ENCODE measurements at regions not wholly inside any gene's neighbourhood (a gene's known extent, or its start where the extent isn't known, plus 50 kb on each side); places are given as distances from the start of the nearest gene placed in this dataset.
A peak's percentile ranks its signal among the peaks of the same experiment; 100 is the strongest.

DNA sequence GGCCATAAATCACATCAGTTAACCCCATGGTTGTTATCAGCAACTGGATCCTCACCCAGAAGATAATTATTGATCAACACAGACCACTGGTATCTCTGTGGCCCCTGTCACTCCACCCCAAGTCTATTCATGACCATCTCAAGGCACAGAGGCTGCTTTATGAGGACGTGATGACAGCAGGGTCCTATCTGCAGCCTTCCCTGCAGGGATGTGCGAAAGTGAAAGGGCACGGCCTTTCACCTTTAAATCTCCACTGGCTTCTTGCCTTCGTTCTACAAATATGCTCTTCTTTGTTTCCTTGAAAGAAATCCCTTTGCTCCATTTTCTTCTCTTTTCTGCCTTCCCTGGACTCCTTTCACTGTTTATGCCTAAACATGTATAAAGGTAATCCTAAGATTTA is 170.6 kb upstream of the EDNRA start:
- no peak for DNase-seq
- Histone ChIP-seq H3K36me3 (no peaks in the 10 kb centered on the region), H3K9me3 (no peaks in the 10 kb centered on the region), H3K27ac (no peak overlapping the region), H3K4me1 (no peaks in the 10 kb centered on the region), H3K4me3 (no peak overlapping the region), H3K27me3 (no peaks in the 10 kb centered on the region)
- TF ChIP-seq, protein P1, sequence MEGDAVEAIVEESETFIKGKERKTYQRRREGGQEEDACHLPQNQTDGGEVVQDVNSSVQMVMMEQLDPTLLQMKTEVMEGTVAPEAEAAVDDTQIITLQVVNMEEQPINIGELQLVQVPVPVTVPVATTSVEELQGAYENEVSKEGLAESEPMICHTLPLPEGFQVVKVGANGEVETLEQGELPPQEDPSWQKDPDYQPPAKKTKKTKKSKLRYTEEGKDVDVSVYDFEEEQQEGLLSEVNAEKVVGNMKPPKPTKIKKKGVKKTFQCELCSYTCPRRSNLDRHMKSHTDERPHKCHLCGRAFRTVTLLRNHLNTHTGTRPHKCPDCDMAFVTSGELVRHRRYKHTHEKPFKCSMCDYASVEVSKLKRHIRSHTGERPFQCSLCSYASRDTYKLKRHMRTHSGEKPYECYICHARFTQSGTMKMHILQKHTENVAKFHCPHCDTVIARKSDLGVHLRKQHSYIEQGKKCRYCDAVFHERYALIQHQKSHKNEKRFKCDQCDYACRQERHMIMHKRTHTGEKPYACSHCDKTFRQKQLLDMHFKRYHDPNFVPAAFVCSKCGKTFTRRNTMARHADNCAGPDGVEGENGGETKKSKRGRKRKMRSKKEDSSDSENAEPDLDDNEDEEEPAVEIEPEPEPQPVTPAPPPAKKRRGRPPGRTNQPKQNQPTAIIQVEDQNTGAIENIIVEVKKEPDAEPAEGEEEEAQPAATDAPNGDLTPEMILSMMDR (IDR thresholded peaks at IDR 0.05) = no peak
- intact Hi-C loops (cut with DNase I; ENCODE audit: low total_unique reads) = no loop called here

DNA sequence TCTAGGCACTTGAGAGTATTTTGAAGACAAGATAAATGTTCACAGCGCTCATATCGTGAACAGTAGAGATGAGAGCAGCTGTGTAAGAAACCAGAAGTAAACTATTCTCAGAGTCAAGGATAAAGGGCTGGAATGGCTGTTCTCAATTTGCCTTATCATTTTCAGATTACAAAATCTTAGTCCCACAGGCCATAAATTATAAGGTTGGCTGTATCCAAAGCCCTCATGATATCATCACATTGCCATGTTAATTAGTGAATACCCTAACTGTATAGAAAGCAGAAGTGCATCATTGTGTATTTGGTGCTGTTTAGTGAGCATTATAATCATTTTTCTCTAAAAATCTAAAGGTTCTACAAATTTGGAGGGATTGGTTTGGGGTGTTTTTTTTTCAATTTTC is 168.9 kb upstream of the EDNRA start:
- no peaks in the 10 kb centered on the region for H3K9me3 ChIP-seq
- H3K4me3 ChIP-seq = no peak overlapping the region
- TF ChIP-seq, protein P1 (IDR thresholded peaks at IDR 0.05) = no peak
- intact Hi-C loops (cut with DNase I; ENCODE audit: low total_unique reads) = no loop called here
- H3K36me3 ChIP-seq = no peaks in the 10 kb centered on the region
- no peaks in the 10 kb centered on the region for H3K4me1 ChIP-seq
- H3K27ac ChIP-seq = no peak overlapping the region
- H3K27me3 ChIP-seq = no peaks in the 10 kb centered on the region
- DNase-seq = no peak

DNA sequence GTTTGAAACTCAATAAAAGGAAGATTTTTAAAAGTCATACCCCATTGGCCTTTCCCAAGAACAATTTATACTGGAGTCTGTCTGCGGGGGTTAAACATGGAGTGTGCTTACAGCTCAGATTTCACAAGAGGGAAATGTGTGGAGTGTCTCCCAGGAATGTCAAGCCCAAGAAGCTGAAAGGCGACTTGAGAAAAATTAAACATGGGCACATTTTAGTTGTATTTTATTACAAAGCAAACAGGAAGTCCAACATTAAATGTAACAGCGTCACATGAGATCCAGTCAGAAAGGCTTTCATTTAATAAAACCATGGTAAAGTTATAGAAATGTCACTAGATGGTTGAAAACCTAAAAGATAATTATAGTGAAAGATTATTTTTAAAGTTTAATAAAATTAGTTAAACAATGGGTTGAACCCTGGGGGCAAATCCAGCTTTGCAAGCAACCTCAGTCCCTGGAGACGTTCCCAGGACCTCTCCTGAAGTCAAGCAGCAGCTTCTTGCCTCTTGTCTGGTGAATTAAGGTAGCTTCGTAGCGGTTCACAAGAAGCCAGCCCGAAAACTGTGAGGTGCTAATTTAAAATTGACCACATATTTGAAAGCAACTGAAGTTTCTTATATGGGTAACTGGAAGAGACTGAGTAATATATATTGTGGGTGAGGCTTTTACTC is 168.4 kb upstream of the EDNRA start:
- Histone ChIP-seq H3K27me3 (no peaks in the 10 kb centered on the region), H3K4me1 (no peaks in the 10 kb centered on the region), H3K4me3 (no peak overlapping the region), H3K9me3 (no peaks in the 10 kb centered on the region), H3K27ac (no peak overlapping the region), H3K36me3 (no peaks in the 10 kb centered on the region)
- TF ChIP-seq, protein P1 (IDR thresholded peaks at IDR 0.05) = no peak
- intact Hi-C loops (cut with DNase I; ENCODE audit: low total_unique reads) = no loop called here
- DNase-seq = no peak

DNA sequence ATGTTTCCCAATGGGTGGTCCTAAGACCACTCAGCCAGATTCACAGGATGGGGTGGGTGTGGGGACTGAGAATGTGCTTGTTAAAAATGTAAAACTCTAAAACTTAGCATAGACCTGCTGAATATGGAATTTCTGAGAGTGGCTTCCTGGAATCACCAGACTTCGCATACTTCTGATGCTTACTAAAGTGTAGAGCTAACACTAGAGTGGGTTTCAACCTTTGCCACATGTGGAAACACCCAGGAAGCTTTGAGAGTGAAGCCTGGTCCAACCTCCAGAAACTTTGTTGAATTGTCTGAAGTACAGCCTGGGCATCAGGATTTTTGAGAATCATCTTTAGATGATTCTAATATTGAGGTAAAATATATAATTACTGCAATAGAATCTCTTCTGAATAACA is 167.8 kb upstream of the EDNRA start:
- H3K36me3 ChIP-seq = no peaks in the 10 kb centered on the region
- H3K27me3 ChIP-seq = no peaks in the 10 kb centered on the region
- intact Hi-C loops (cut with DNase I; ENCODE audit: low total_unique reads) = no loop called here
- DNase-seq = no peak
- TF ChIP-seq, protein P1 (IDR thresholded peaks at IDR 0.05) = no peak
- no peaks in the 10 kb centered on the region for H3K9me3 ChIP-seq
- peaks cover 0 to 3% (median under 1%) of the 10 kb centered on the region in 4 donors for H3K4me1 ChIP-seq
- H3K4me3 ChIP-seq = no peak overlapping the region
- H3K27ac ChIP-seq = no peak overlapping the region

DNA sequence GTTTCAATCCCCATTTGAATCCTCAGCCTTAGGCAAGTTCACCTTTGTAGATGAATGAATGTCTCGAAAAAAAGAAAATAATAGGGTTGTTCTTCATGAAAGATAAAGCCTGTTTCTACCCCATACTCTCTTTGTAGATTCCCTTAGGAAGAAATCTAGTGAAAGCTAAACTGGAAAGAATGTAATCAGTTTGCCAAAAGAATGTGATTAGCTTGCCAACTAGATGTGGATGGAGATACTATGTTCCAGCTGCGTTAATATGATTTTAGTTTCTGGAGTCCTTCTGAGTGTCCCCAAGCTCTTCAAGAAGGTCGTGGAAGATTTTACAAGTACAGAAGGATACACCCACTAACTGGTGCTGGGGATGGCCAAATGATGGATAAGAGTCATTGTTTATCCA is 162.3 kb upstream of the EDNRA start:
- H3K36me3 ChIP-seq = no peaks in the 10 kb centered on the region
- no peak for DNase-seq
- peak overlapping the region in 1 of 2 donors; percentile 5 for H3K27ac ChIP-seq
- no peak overlapping the region for H3K4me3 ChIP-seq
- TF ChIP-seq, protein P1 (IDR thresholded peaks at IDR 0.05) = no peak
- no peaks in the 10 kb centered on the region for H3K27me3 ChIP-seq
- peaks cover 0 to 17% (median 3%) of the 10 kb centered on the region in 4 donors for H3K4me1 ChIP-seq
- intact Hi-C loops (cut with DNase I; ENCODE audit: low total_unique reads) = no loop called here
- H3K9me3 ChIP-seq = no peaks in the 10 kb centered on the region

DNA sequence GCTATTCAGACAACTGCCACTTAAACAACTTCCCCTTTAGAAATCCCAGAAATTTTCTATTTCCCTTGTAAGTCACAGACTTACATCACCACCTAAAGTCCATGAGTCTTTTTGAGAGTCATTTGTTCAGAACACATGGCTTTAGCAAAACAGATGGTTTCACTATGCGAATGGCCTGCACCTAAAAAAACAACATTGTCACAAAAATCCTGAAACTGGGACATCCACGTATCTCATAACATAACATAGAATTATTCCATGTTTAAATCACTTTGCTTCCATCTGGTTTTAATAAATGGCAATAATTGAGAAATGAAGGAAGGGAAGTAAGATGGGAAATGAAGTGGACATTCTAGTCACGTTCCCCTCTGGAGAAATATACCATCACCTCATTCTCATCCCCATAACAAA is 155.3 kb upstream of the EDNRA start:
- H3K36me3 ChIP-seq = no peaks in the 10 kb centered on the region
- intact Hi-C loops (cut with DNase I; ENCODE audit: low total_unique reads) = no loop called here
- H3K4me3 ChIP-seq = no peak overlapping the region
- H3K27ac ChIP-seq = no peak overlapping the region
- H3K9me3 ChIP-seq = no peaks in the 10 kb centered on the region
- peaks cover 0 to 12% (median 3%) of the 10 kb centered on the region in 4 donors for H3K4me1 ChIP-seq
- TF ChIP-seq, protein P1 (IDR thresholded peaks at IDR 0.05) = no peak
- H3K27me3 ChIP-seq = no peaks in the 10 kb centered on the region
- no peak for DNase-seq

Data from tibial artery (tissue), 4 donors.